ENCODE measurements at regions not wholly inside any gene's neighbourhood (a gene's known extent, or its start where the extent isn't known, plus 50 kb on each side); places are given as distances from the start of the nearest gene placed in this dataset.

DNA sequence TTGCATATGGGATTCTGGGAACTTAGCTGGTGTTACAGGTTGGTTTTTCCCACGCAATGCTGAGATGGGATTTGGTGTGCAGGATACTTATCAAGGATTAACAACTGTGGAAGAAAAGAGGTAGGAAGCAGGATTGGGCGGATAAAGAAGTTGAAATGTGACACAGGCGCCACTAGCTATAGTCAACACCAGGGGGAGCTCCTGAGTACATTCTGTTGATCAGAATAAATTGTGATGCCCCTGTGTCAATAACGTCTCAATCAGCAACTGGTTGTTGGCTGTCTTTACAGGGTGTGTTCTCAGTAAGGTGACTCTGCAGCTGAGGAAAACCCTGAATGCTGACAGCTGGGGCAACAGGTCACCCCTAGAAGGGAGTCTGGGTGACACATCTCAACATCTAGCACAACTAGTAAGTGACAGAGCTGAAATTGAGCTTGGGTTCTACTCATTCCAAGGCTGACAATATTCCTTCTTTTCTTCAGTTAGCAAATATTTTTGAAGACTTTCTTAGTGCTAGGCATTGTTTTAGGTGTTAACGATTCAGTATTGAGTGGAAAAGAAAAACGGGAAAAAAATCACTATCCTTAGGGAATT lies 143.0 kb downstream of the ARL6IP6 start:
- no peak for DNase-seq

DNA sequence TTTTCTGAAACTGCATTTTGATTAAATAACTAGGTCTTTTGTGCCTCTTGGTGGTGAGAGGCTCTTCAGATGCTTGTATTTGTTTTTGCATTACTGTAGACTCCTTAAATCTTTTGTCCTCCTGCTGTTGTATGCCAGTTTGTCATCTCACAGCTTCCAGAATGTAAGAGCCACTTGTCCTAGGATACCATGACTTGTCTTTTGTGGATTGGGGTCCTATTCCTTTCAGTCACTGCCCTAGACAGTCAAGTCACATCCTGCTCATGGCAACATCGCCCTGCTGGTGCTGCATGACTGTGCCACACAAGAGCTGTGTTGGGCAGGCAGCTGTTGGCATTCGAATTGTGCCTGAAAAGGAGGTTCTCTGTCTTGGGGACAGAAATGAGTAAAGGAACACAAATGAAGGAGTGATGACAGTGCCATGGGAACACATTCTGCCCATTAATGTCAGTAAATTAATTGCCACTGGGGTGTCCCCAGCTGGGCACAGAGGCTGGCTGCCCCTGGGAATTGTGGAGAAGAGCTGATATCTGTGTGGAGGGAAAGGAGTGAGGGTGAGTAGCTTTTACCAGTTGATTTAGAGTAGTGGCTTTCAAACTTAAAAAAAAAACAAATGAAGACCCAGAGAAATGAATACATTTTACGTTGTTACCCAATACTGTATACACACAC lies 140.3 kb downstream of the ARL6IP6 start:
- DNase-seq: no peak

DNA sequence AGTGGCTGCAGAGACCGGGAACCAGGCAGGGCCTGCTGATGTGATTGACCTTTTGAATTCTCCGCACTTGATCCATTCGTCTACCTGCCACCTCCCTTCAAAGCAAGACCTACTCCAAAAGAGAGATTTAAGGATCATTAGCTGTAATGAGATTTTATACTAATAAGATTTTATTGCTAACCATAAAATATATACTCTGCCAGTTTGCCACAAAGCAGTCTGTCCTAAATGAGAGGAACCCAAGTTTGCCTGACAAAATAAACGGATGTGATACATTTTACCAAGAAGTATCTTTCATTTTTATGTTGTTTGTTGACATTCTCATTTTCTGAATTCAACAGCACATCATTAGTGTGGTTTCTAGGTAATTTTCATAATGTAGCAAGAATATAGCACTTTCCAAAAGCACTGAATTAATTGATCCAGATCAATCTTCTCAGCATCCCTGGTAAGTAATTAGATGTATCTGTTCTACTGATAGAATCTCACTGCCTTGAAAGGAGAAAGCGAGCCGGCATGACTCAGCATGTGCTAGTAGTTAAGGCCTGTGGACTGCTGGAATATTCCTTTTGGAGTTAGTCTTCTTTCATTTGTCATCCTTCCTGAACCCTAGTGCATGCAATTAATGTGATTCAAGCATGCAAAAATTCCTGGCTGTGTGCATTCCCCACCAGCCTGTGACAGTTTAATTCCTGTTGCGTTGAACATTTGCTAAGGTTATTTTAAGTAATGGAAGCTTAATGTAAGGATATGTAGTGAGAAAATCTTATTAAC lies 128.5 kb downstream of the ARL6IP6 start:
- DNase-seq: no peak

DNA sequence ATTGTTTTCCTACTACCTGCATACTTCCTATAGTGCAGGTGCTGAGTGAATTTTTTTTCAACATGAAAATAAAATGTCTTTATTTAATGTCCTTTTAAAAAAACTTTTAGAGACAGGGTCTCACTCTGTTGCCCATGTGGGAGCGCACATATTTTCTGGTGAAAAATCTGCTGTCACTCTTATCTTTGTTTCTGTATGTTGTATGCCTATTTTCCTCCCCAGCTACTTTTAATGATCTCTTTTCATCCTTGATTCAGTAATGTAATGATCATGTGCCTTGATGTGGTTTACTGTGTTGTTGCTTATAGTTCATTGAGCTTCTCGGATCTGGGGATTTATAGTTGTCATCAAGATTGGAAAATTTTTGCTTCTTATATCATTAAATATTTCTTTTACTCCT lies 117.3 kb downstream of the ARL6IP6 start:
- DNase-seq: no peak

DNA sequence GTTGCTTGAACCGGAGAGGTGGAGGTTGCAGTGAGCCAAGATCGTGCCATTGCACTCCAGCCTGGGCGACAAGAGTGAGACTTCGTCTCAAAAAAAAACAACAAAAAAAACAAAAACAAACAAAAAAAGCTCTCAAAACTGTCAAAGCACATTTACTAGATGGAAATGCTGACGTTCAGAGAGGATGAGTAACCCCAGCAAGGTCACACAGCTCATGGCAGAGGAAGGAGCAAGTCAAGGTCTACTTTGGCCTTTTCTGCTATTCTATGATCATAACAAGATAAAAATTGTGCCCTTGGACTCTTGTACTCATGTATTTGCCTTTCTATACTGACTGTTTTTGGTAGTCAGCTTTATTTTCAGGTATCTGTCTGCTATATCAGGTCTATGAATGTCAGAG lies 109.5 kb downstream of the ARL6IP6 start:
- DNase-seq: no peak

DNA sequence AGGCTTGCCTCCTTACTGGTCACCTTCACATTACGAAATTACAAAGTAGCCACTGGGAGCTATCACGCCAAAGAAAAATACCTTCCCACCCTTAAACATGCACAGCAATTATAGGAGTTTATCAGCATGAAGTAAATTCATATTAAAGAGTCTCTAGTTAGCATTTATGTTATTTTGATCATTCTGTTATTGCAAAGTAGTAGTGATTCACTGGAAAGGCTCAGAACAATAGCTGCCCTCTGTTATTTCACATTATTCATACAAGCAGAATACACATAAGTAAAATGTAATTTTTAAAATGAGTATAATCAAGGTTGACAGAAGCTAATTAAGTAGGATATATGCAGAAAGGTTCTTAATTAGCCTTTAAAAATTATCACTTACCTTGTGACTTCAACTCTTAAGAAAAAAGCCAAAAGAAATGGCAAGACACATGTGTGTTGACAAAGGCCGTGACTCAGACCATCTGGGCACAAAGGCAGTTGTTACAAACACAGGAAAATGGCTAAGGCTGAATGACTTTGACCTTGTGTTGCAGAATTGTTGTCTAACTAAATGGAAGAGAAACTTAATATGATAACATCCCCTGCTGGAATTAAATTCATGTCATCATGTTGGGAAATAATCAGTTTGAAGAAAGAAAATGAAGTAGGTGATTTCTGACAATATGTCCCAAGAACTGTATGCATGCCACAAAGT lies 108.3 kb downstream of the ARL6IP6 start:
- DNase-seq: peak; percentile 4

DNA sequence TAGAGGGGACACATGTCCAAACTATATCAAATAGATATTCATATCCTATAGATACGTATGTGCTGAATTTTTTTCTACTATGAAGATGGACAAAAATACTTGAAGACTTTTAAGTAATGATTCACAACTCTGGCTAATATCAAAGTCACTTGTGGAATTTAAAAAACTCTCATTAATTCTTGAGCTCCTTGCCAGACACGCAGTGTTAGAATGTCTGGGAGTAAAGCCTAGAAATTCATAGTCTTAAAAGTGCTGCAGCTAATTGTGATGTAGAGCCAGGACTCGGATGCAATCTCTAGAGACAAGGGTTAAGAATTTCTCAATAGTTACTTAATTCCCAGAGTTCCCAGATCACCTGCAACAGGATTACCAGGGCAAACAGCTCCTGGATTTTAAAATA lies 107.4 kb downstream of the ARL6IP6 start:
- DNase-seq: no peak

DNA sequence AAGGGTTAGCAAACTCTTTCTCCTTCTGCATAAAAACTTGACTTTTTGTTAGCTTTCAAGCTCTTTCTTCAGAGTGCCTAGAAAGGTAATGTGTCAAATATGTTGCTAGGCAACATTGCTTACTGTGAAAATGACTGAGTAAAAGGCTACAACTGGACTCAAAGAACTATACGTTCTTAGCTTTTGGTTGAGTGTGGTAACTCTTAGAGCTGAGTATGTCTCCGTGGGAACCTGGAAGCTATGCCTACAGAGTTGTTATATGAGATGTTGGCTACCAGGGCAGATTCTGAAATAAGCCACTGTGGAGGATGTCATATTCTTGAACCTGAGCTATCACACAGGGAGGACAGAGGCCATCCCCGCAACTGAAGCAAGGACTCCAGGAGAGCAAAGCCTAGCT lies 105.5 kb downstream of the ARL6IP6 start:
- DNase-seq: no peak

DNA sequence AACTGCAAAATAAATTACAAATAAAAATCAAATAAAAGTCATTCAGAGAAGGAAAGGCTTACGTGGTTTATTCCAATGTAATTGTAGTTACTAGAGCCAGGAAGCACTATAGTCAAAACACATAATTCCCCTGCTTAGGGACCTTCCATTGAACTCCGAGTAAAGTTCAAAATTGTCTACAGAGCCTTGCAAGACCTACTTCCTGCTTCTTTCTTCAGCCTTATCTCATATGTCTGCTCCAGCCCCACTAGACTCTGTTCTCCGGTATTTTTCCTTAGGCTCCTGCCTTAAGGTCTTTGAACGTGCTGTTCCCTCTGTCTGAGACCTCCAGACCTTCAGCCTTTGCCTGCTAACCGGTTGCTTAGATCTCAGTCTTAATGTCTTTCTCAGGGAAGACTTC lies 104.3 kb downstream of the ARL6IP6 start:
- no peak for DNase-seq

DNA sequence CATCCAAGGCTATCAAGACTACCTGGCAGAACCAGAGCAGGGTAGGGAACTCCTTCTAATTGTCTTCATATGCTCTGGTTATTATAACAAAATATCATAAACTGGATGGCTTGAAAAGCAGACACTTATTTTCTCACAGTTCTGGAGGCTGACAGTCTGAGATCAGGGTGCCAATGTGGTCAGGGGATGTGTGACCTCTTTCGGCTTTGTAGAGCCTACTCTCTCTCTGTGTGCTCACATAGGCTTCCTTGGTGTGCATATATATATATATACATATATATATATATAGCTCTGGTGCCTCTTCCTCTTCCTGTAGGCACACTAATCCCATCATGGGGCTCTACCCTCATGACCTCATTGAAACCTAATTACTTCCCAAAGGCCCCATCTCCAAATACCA lies 101.6 kb downstream of the ARL6IP6 start:
- no peak for DNase-seq

DNA sequence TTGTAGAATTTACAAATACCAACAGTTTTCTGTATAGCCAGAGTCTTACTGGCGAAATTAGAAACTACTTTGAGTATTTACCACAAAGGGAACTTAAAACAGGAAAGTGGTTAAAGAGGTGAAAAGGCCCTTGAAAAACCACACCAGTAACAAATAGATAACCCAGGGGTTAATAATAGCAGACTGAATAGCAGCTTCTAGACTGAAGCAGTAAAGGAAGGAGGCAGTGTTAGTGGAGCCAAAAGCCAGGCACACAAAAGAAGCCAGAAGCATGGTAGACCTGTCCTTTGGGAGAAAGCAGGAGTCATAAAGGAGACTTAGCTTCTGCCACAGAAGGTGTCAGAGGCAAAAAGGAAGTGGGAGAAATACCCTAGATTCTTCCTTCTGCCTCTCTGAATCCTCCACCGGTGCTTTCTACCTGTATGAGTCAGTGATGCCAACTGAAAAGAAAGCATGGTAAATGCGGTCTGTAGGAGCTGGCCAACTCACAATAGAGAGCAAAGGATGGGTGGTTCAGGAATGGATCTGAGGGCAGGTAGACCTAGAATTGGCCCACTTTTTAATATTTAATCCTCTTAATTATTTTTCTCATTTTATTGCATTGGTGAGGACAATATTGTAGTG lies 97.3 kb downstream of the ARL6IP6 start:
- DNase-seq: no peak

DNA sequence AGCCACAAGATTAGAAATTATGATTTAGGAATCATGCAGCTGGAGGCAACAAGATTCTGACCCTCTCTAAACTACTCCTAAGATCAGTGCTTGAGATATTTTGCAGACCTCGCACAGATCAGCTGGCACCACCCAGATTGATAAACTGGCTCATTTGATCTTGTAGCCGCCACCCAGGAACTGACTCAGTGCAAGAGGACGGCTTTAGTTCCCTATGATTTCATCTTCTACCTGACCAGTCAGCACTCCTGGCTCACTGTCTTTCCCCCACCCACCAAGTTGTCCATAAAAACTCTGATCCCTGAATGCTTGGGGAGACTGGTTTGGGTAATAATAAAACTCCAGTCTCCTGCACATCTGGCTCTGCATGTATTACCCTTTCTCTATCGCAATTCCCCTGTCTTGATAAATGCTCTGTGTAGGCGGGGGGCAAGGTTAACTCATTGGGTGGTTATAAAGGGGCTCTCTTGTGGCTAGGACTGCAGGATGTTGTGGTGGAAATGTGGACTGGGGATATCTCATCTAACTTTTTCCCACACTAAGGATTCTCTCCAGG lies 96.1 kb downstream of the ARL6IP6 start:
- DNase-seq: no peak

DNA sequence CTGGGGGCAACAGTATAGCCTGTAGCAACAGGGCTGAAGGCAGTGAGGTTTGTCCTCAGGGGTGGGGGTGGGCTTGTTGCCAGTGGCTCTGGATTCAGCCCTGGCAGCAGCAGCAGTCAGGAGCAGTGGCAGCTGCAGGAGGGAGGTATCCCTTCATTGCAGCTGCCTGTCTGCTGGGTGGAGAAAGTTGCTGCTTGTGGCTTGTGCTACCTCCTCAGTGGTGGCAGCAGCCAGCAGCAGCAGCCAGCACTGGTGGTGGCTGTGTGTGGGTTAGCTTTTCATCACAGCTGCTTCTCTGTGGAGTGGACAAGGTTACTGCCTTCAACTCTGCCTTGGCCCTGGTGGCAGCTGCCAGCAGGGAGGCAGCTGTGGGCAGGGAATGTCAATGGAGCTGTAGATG lies 94.9 kb downstream of the ARL6IP6 start:
- DNase-seq: no peak

Measured in DMS153 (cell line).